ENCODE measurements at regions not wholly inside any gene's neighbourhood (a gene's known extent, or its start where the extent isn't known, plus 50 kb on each side); places are given as distances from the start of the nearest gene placed in this dataset.

- TF ChIP-seq TARDBP (IDR thresholded peaks at IDR 0.05) = no peak
- no peak for TF ChIP-seq BHLHE40 (IDR thresholded peaks at IDR 0.05; ENCODE audit: borderline replicate concordance)
- no peak for TF ChIP-seq FOXM1 (IDR thresholded peaks at IDR 0.05; ENCODE audit: borderline replicate concordance)
- no peak for TF ChIP-seq ARNT (IDR thresholded peaks at IDR 0.05)
- no peak for TF ChIP-seq ELF4 (IDR thresholded peaks at IDR 0.05)
- no peak for TF ChIP-seq SP1 (IDR thresholded peaks at IDR 0.05)
- no peak for TF ChIP-seq HDGF (IDR thresholded peaks at IDR 0.05; ENCODE audit: borderline replicate concordance)
- no peak for TF ChIP-seq FOXK2 (IDR thresholded peaks at IDR 0.05)
- no peak for TF ChIP-seq ZNF384 (IDR thresholded peaks at IDR 0.05)
These were observed 926.6 kb downstream of the STIM2 start for GRCh38 chr4:27787195-27787594.

All from HEK293T (cell line).